Astrocyte (in vitro differentiated cells and primary cell): ENCODE measurements at regions not wholly inside any gene's neighbourhood (a gene's known extent, or its start where the extent isn't known, plus 50 kb on each side); places are given as distances from the start of the nearest gene placed in this dataset.

Experiments
- DNase-seq: peaks from one replicate; pipeline ENCODE4 v3.0.0-alpha.2; 2010; ENCODE audit warnings: low read depth
- FAIRE-seq: peaks from 2 replicates; lab custom pipeline; 2011; peaks lifted over from hg19 to GRCh38; lab: Jason Lieb, UNC
- H2AFZ ChIP-seq: 2 replicates; pipeline ENCODE4 v1.6.0; 2012; ENCODE audit warnings: low read depth, low read length, inconsistent platforms
- H3K27ac ChIP-seq: 2 replicates; pipeline ENCODE4 v1.5.1; 2011; ENCODE audit warnings: low read depth, low read length, inconsistent platforms
- H3K27me3 ChIP-seq: 2 replicates; pipeline ENCODE4 v1.6.0; 2011; ENCODE audit warnings: low read length, inconsistent platforms; ENCODE audit not compliant: insufficient read depth
- H3K36me3 ChIP-seq: 2 replicates; pipeline ENCODE4 v1.5.1; 2011; ENCODE audit warnings: low read length, inconsistent platforms; ENCODE audit not compliant: insufficient read depth
- H3K4me1 ChIP-seq: 2 replicates; pipeline ENCODE4 v1.5.1; 2011; ENCODE audit warnings: low read length, inconsistent platforms; ENCODE audit not compliant: insufficient read depth
- H3K4me2 ChIP-seq: 2 replicates; pipeline ENCODE4 v1.6.0; 2012; ENCODE audit warnings: low read length, inconsistent platforms
- H3K4me3 ChIP-seq: 2 replicates; pipeline ENCODE4 v1.5.1; 2011; ENCODE audit warnings: low read depth, mild to moderate bottlenecking, low read length, inconsistent platforms; ENCODE audit not compliant: insufficient read depth
- H3K79me2 ChIP-seq: 2 replicates; pipeline ENCODE4 v1.6.0; 2012; ENCODE audit warnings: mild to moderate bottlenecking, low read length, inconsistent platforms; ENCODE audit not compliant: insufficient read depth
- H3K9ac ChIP-seq: 2 replicates; pipeline ENCODE4 v1.6.0; 2012; ENCODE audit warnings: mild to moderate bottlenecking, low read length, inconsistent platforms
- H3K9me3 ChIP-seq: 2 replicates; pipeline ENCODE4 v1.5.1; 2012; ENCODE audit warnings: low read depth, mild to moderate bottlenecking, low read length, inconsistent platforms; ENCODE audit not compliant: insufficient read depth
- H4K20me1 ChIP-seq: 2 replicates; pipeline ENCODE4 v1.6.0; 2012; ENCODE audit warnings: low read length, inconsistent platforms; ENCODE audit not compliant: insufficient read depth
- H3K27ac Mint-ChIP-seq: one replicate; pipeline ENCODE4 v1.8.0; 2021; ENCODE audit warnings: mild to moderate bottlenecking, mixed read lengths; ENCODE audit not compliant: unreplicated experiment
- H3K27me3 Mint-ChIP-seq: one replicate; pipeline ENCODE4 v1.8.0; 2021; ENCODE audit warnings: low read depth, mixed read lengths; ENCODE audit not compliant: unreplicated experiment
- H3K36me3 Mint-ChIP-seq: one replicate; pipeline ENCODE4 v1.8.0; 2021; ENCODE audit warnings: low read depth, mixed read lengths; ENCODE audit not compliant: unreplicated experiment
- H3K4me1 Mint-ChIP-seq: one replicate; pipeline ENCODE4 v1.8.0; 2021; ENCODE audit warnings: low read depth, mixed read lengths; ENCODE audit not compliant: unreplicated experiment
- H3K4me3 Mint-ChIP-seq: one replicate; pipeline ENCODE4 v1.8.0; 2021; ENCODE audit warnings: mild to moderate bottlenecking, moderate library complexity, mixed read lengths; ENCODE audit not compliant: unreplicated experiment
- H3K9me3 Mint-ChIP-seq: one replicate; pipeline ENCODE4 v1.8.0; 2021; ENCODE audit warnings: mild to moderate bottlenecking, mixed read lengths; ENCODE audit not compliant: unreplicated experiment
- EZH2 ChIP-seq: IDR thresholded peaks from 2 replicates; pipeline ENCODE4 v1.6.1; 2012; ENCODE audit warnings: mild to moderate bottlenecking, low read length, inconsistent platforms; ENCODE audit not compliant: insufficient read depth
- TF ChIP-seq, protein P1 (sequence below): IDR thresholded peaks from 2 replicates; pipeline ENCODE4 v1.5.1; 2011; ENCODE audit warnings: low read depth, mild to moderate bottlenecking, inconsistent platforms, low read length, moderate library complexity; ENCODE audit not compliant: insufficient read depth

GRCh38 chr4:188754372-188755002 is 615.2 kb downstream of the TRIML1 start:
- no peaks in the 10 kb centered on the region for H3K4me1 Mint-ChIP-seq
- no peak for DNase-seq
- Histone ChIP-seq H3K4me2 (no peak overlapping the region), H2AFZ (no peak overlapping the region), H3K9me3 (no peaks in the 10 kb centered on the region), H4K20me1 (no peaks in the 10 kb centered on the region), H3K27me3 (no peaks in the 10 kb centered on the region), H3K4me3 (no peak overlapping the region), H3K36me3 (no peaks in the 10 kb centered on the region), H3K4me1 (no peaks in the 10 kb centered on the region), H3K9ac (no peak overlapping the region), H3K79me2 (no peaks in the 10 kb centered on the region), H3K27ac (no peak overlapping the region)
- H3K9me3 Mint-ChIP-seq = peaks cover 10% of the 10 kb centered on the region
- H3K36me3 Mint-ChIP-seq = no peaks in the 10 kb centered on the region
- no peak for FAIRE-seq
- H3K27me3 Mint-ChIP-seq = no peaks in the 10 kb centered on the region
- no peak for TF ChIP-seq EZH2
- TF ChIP-seq, protein P1, sequence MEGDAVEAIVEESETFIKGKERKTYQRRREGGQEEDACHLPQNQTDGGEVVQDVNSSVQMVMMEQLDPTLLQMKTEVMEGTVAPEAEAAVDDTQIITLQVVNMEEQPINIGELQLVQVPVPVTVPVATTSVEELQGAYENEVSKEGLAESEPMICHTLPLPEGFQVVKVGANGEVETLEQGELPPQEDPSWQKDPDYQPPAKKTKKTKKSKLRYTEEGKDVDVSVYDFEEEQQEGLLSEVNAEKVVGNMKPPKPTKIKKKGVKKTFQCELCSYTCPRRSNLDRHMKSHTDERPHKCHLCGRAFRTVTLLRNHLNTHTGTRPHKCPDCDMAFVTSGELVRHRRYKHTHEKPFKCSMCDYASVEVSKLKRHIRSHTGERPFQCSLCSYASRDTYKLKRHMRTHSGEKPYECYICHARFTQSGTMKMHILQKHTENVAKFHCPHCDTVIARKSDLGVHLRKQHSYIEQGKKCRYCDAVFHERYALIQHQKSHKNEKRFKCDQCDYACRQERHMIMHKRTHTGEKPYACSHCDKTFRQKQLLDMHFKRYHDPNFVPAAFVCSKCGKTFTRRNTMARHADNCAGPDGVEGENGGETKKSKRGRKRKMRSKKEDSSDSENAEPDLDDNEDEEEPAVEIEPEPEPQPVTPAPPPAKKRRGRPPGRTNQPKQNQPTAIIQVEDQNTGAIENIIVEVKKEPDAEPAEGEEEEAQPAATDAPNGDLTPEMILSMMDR = no peak
- H3K4me3 Mint-ChIP-seq = no peak overlapping the region
- no peak overlapping the region for H3K27ac Mint-ChIP-seq

- Histone ChIP-seq H3K79me2 (no peaks in the 10 kb centered on the region), H3K4me2 (no peak overlapping the region), H3K4me3 (no peak overlapping the region), H2AFZ (no peak overlapping the region), H3K36me3 (no peaks in the 10 kb centered on the region), H3K27ac (no peak overlapping the region), H3K4me1 (no peaks in the 10 kb centered on the region), H3K9ac (no peak overlapping the region), H3K9me3 (no peaks in the 10 kb centered on the region), H3K27me3 (no peaks in the 10 kb centered on the region), H4K20me1 (no peaks in the 10 kb centered on the region)
- Mint-ChIP-seq H3K27ac (no peak overlapping the region), H3K27me3 (no peaks in the 10 kb centered on the region), H3K36me3 (no peaks in the 10 kb centered on the region), H3K9me3 (peaks cover 9% of the 10 kb centered on the region), H3K4me3 (no peak overlapping the region), H3K4me1 (no peaks in the 10 kb centered on the region)
- TF ChIP-seq, protein P1 = no peak
- TF ChIP-seq EZH2 = no peak
- DNase-seq = no peak
- FAIRE-seq = no peak
Observed at GRCh38 chr4:188767496-188767895, 628.3 kb downstream of the TRIML1 start.

GRCh38 chr4:188778905-188779304 is 639.7 kb downstream of the TRIML1 start:
- H3K9me3 ChIP-seq = no peaks in the 10 kb centered on the region
- no peaks in the 10 kb centered on the region for H3K79me2 ChIP-seq
- H3K36me3 ChIP-seq = no peaks in the 10 kb centered on the region
- peaks cover 3% of the 10 kb centered on the region for H3K9me3 Mint-ChIP-seq
- peaks cover 36% of the 10 kb centered on the region for H3K4me1 Mint-ChIP-seq
- H3K4me2 ChIP-seq = no peak overlapping the region
- no peaks in the 10 kb centered on the region for H3K27me3 ChIP-seq
- no peaks in the 10 kb centered on the region for H3K36me3 Mint-ChIP-seq
- FAIRE-seq = no peak
- H3K27ac Mint-ChIP-seq = peak overlapping the region; percentile 95
- no peak overlapping the region for H2AFZ ChIP-seq
- H3K4me3 ChIP-seq = no peak overlapping the region
- H3K9ac ChIP-seq = no peak overlapping the region
- TF ChIP-seq, protein P1 = no peak
- no peak for TF ChIP-seq EZH2
- DNase-seq = no peak
- H3K27me3 Mint-ChIP-seq = no peaks in the 10 kb centered on the region
- no peaks in the 10 kb centered on the region for H4K20me1 ChIP-seq
- H3K27ac ChIP-seq = no peak overlapping the region
- H3K4me1 ChIP-seq = no peaks in the 10 kb centered on the region
- no peak overlapping the region for H3K4me3 Mint-ChIP-seq
